ENCODE measurements at regions not wholly inside any gene's neighbourhood (a gene's known extent, or its start where the extent isn't known, plus 50 kb on each side); places are given as distances from the start of the nearest gene placed in this dataset.

DNA sequence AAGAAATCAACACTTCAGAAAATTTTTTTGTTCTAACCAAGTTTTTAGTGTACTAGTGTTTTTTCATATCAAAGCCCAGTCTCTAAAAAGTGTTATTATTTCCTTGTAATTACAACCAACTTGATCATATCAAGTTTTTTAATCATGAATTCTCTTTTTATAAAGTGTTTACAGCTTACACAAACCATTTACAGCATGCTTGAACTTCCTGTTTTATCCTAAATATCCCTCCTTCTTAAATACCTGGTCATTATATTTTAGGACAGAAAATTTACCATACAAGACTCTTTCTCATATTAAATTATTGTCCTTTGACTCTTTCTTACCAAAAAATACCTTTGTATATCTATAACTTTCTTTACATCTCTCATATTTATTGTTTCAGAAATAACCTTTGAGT is 89.4 kb upstream of the NPY2R start:
- TF ChIP-seq CTCF (IDR thresholded peaks at IDR 0.05) (no peak), EZH2 (IDR thresholded peaks at IDR 0.05) (no peak)
